ENCODE measurements at regions not wholly inside any gene's neighbourhood (a gene's known extent, or its start where the extent isn't known, plus 50 kb on each side); places are given as distances from the start of the nearest gene placed in this dataset.
"Not testable (repeated sequence)": the region's sequence is repeated elsewhere in the genome, so short reads cannot be mapped to it uniquely, and the experiment has no call there.

- H3K27me3 Mint-ChIP-seq (ENCODE audit: low read depth), result not testable (repeated sequence)
Measured at GRCh38 chr18:63050667-63051395, 268.7 kb downstream of the BCL2 start.

GRCh38 chr18:63046375-63046774, 273.2 kb downstream of the BCL2 start:
- Mint-ChIP-seq H3K27ac (no peak overlapping the region), H3K36me3 (ENCODE audit: low read depth) (no peaks in the 10 kb centered on the region), H3K27me3 (ENCODE audit: low read depth) (no peaks in the 10 kb centered on the region), H3K9me3 (peaks cover 3% of the 10 kb centered on the region), H3K4me3 (no peak overlapping the region), H3K4me1 (ENCODE audit: low read depth) (peaks cover 17% of the 10 kb centered on the region)
- intact Hi-C loops (cut with micrococcal nuclease), result no loop called here
- no peak for DNase-seq
- CTCF ChIA-PET, result no interaction called here

More at GRCh38 chr18:63050667-63051395, 268.7 kb downstream of the BCL2 start:
- H3K27ac Mint-ChIP-seq; H3K4me3 Mint-ChIP-seq; H3K9me3 Mint-ChIP-seq; H3K36me3 Mint-ChIP-seq (ENCODE audit: low read depth); intact Hi-C loops (cut with micrococcal nuclease): not testable (repeated sequence)
- DNase-seq, result peak; percentile 12
- peaks cover 11% of the 10 kb centered on the region for H3K4me1 Mint-ChIP-seq (ENCODE audit: low read depth)
- CTCF ChIA-PET, result interaction anchor here (1.0 kb wide), 1 partner anchor 35 kb away, joined by 6 read pairs; no protein-coding TSS in a partner anchor

- no peak overlapping the region for H3K4me3 Mint-ChIP-seq
- CTCF ChIA-PET, result interaction anchor here (0.6 kb wide), 1 partner anchor 18 kb away, joined by 3 read pairs; no protein-coding TSS in a partner anchor
- no peak overlapping the region for H3K27ac Mint-ChIP-seq
- H3K27me3 Mint-ChIP-seq (ENCODE audit: low read depth), result no peaks in the 10 kb centered on the region
- intact Hi-C loops (cut with micrococcal nuclease), result loop anchor here (5.0 kb wide), 1 partner anchor 174 kb away; no protein-coding TSS in a partner anchor
- H3K4me1 Mint-ChIP-seq (ENCODE audit: low read depth), result peaks cover 25% of the 10 kb centered on the region
- no peaks in the 10 kb centered on the region for H3K36me3 Mint-ChIP-seq (ENCODE audit: low read depth)
- H3K9me3 Mint-ChIP-seq, result peaks cover 5% of the 10 kb centered on the region
- DNase-seq, result no peak
Measured at GRCh38 chr18:63043516-63043915, 276.1 kb downstream of the BCL2 start.

- H3K4me3 Mint-ChIP-seq, result no peak overlapping the region
- H3K27me3 Mint-ChIP-seq (ENCODE audit: low read depth), result no peaks in the 10 kb centered on the region
- H3K36me3 Mint-ChIP-seq (ENCODE audit: low read depth), result no peaks in the 10 kb centered on the region
- CTCF ChIA-PET, result interaction anchor here (1.2 to 1.5 kb wide), 2 partner anchors 18 to 89 kb away, joined by 4 to 6 read pairs; no protein-coding TSS in a partner anchor
- peaks cover 25% of the 10 kb centered on the region for H3K4me1 Mint-ChIP-seq (ENCODE audit: low read depth)
- DNase-seq, result no peak
- peaks cover 5% of the 10 kb centered on the region for H3K9me3 Mint-ChIP-seq
- no peak overlapping the region for H3K27ac Mint-ChIP-seq
- intact Hi-C loops (cut with micrococcal nuclease), result loop anchor here (5.0 kb wide), 1 partner anchor 175 kb away; no protein-coding TSS in a partner anchor
Measured at GRCh38 chr18:63042351-63042750, 277.2 kb downstream of the BCL2 start.

GRCh38 chr18:63040788-63041410, 278.7 kb downstream of the BCL2 start:
- Mint-ChIP-seq H3K27me3 (ENCODE audit: low read depth) (no peaks in the 10 kb centered on the region), H3K4me1 (ENCODE audit: low read depth) (peaks cover 25% of the 10 kb centered on the region), H3K36me3 (ENCODE audit: low read depth) (no peaks in the 10 kb centered on the region), H3K9me3 (peaks cover 5% of the 10 kb centered on the region), H3K27ac (peak overlapping the region; percentile 51), H3K4me3 (peak overlapping the region; percentile 1)
- peak; percentile 53 for DNase-seq
- CTCF ChIA-PET, result interaction anchor here (1.1 kb wide), 1 partner anchor 23 kb away, joined by 3 read pairs; no protein-coding TSS in a partner anchor
- intact Hi-C loops (cut with micrococcal nuclease), result loop anchor here (1.0 to 5.0 kb wide), 5 partner anchors 10 to 176 kb away; no protein-coding TSS in a partner anchor

GRCh38 chr18:63037491-63037890, 282.1 kb downstream of the BCL2 start:
- CTCF ChIA-PET, result interaction anchor here (0.7 to 1.3 kb wide), 2 partner anchors 20 to 916 kb away, joined by 3 to 4 read pairs; no protein-coding TSS in a partner anchor
- Mint-ChIP-seq H3K4me1 (ENCODE audit: low read depth) (peaks cover 23% of the 10 kb centered on the region), H3K27ac (no peak overlapping the region), H3K27me3 (ENCODE audit: low read depth) (no peaks in the 10 kb centered on the region), H3K36me3 (ENCODE audit: low read depth) (no peaks in the 10 kb centered on the region), H3K4me3 (no peak overlapping the region), H3K9me3 (peaks cover 5% of the 10 kb centered on the region)
- intact Hi-C loops (cut with micrococcal nuclease), result no loop called here
- no peak for DNase-seq

GRCh38 chr18:63031375-63031774, 288.2 kb downstream of the BCL2 start:
- no peaks in the 10 kb centered on the region for H3K27me3 Mint-ChIP-seq (ENCODE audit: low read depth)
- no peaks in the 10 kb centered on the region for H3K36me3 Mint-ChIP-seq (ENCODE audit: low read depth)
- CTCF ChIA-PET, result interaction anchor here (0.7 to 3.1 kb wide), 3 partner anchors 10 to 84 kb away, joined by 3 to 14 read pairs (median 4); no protein-coding TSS in a partner anchor
- H3K9me3 Mint-ChIP-seq, result no peaks in the 10 kb centered on the region
- H3K4me1 Mint-ChIP-seq (ENCODE audit: low read depth), result no peaks in the 10 kb centered on the region
- H3K4me3 Mint-ChIP-seq, result no peak overlapping the region
- intact Hi-C loops (cut with micrococcal nuclease), result loop anchor here (1.0 kb wide), 1 partner anchor 10 kb away; no protein-coding TSS in a partner anchor
- no peak overlapping the region for H3K27ac Mint-ChIP-seq
- DNase-seq, result no peak
